Panc1 (cell line): ENCODE measurements at regions not wholly inside any gene's neighbourhood (a gene's known extent, or its start where the extent isn't known, plus 50 kb on each side); places are given as distances from the start of the nearest gene placed in this dataset.

Experiments
- ATAC-seq: fragments of 200-7000 bp; cut with Tn5 transposase; 2 replicates; pipeline ENCODE4 v1.9.1; 2020; ENCODE audit warnings: mild to moderate bottlenecking, moderate library complexity
- BruUV-seq: library from RNA; stranded (reverse); fragments of 400-500 nt; replicated peaks from 2 replicates; lab custom pipeline; 2021; lab: Mats Ljungman, UMichigan
- CTCF ChIA-PET: fragments of 300-600 bp; sonication (Branson Sonifier 250); formaldehyde crosslinking; loops from one replicate; lab custom pipeline; 2022; ENCODE audit warnings: antibody characterized with exemption; lab: Charles Lee
- POLR2A ChIA-PET: fragments of 300-600 bp; sonication (Branson Sonifier 250); formaldehyde crosslinking; loops from one replicate; lab custom pipeline; 2022; ENCODE audit warnings: antibody characterized with exemption; lab: Charles Lee
- DNase-seq: peaks from one replicate; pipeline ENCODE4 v3.0.0-alpha.2; 2010; ENCODE audit warnings: low read depth, low spot score
- H3K27ac ChIP-seq: 2 replicates; pipeline ENCODE4 v1.5.1; 2011; ENCODE audit warnings: mild to moderate bottlenecking, low read length, inconsistent platforms
- H3K27me3 ChIP-seq: fragments of 200-500 bp; sonication (Bioruptor generic); 2 replicates; pipeline ENCODE4 v1.6.0; 2014; ENCODE audit warnings: low read length, inconsistent platforms; ENCODE audit not compliant: control insufficient read depth, insufficient read depth
- H3K36me3 ChIP-seq: fragments of 200-500 bp; sonication (Bioruptor generic); 2 replicates; pipeline ENCODE4 v1.5.1; 2014; ENCODE audit warnings: inconsistent platforms, mild to moderate bottlenecking, low read length, moderate library complexity; ENCODE audit not compliant: control insufficient read depth, insufficient read depth
- H3K4me1 ChIP-seq: 2 replicates; pipeline ENCODE4 v1.5.1; 2011; ENCODE audit warnings: inconsistent platforms, mild to moderate bottlenecking, low read length, moderate library complexity; ENCODE audit not compliant: control insufficient read depth, insufficient read depth
- H3K4me3 ChIP-seq, 2 experiments: 2 replicates each; pipeline ENCODE4 v1.5.1; 2011 to 2012; ENCODE audit warnings: low read depth in 2 of 2, low read length in 2 of 2, mild to moderate bottlenecking in 2 of 2, inconsistent platforms in 1 of 2, moderate library complexity in 1 of 2
- H3K9me3 ChIP-seq: fragments of 200-500 bp; sonication (Bioruptor generic); 2 replicates; pipeline ENCODE4 v1.5.1; 2014; ENCODE audit warnings: low read depth, mild to moderate bottlenecking, inconsistent platforms, low read length, moderate library complexity; ENCODE audit not compliant: control insufficient read depth, insufficient read depth
- POLR2AphosphoS5 ChIP-seq: IDR thresholded peaks from 2 replicates; pipeline ENCODE4 v1.6.1; 2012; ENCODE audit warnings: mild to moderate bottlenecking, low read depth, low read length, moderate library complexity
- SIN3A ChIP-seq: IDR thresholded peaks from 2 replicates; pipeline ENCODE4 v1.6.1; 2012; ENCODE audit warnings: low read depth, mild to moderate bottlenecking, low read length, moderate library complexity, borderline replicate concordance; ENCODE audit not compliant: insufficient read depth
- TCF7L2 ChIP-seq: IDR thresholded peaks from 2 replicates; pipeline ENCODE4 v1.6.1; 2011; ENCODE audit warnings: mild to moderate bottlenecking, low read depth, low read length, inconsistent platforms
- in situ Hi-C: cut with HindIII; loops from 2 replicates; pipeline ENCODE4 v1.10.0; 2016; ENCODE audit warnings: low sequenced_read_pairs, low pct_unique_long_range_greater_than_20kb
- intact Hi-C: fragments of 100-400 bp; cut with micrococcal nuclease; formaldehyde crosslinking; loops from one replicate; pipeline ENCODE4 v1.10.0; 2022; ENCODE audit not compliant: unreplicated experiment
- TF ChIP-seq, protein P1 (sequence below): fragments of 450-650 bp; IDR thresholded peaks from 2 replicates; pipeline ENCODE4 v1.5.1; 2017; ENCODE audit warnings: mild to moderate bottlenecking
- TF ChIP-seq, protein P2 (sequence below), 2 experiments: IDR thresholded peaks; 2 replicates each; pipeline ENCODE4 v1.6.1; 2011 to 2012; ENCODE audit warnings: low read depth in 2 of 2, control low read depth in 1 of 2, low read length in 1 of 2, mild to moderate bottlenecking in 1 of 2, moderate library complexity in 1 of 2; ENCODE audit not compliant: insufficient read depth in 1 of 2

DNA sequence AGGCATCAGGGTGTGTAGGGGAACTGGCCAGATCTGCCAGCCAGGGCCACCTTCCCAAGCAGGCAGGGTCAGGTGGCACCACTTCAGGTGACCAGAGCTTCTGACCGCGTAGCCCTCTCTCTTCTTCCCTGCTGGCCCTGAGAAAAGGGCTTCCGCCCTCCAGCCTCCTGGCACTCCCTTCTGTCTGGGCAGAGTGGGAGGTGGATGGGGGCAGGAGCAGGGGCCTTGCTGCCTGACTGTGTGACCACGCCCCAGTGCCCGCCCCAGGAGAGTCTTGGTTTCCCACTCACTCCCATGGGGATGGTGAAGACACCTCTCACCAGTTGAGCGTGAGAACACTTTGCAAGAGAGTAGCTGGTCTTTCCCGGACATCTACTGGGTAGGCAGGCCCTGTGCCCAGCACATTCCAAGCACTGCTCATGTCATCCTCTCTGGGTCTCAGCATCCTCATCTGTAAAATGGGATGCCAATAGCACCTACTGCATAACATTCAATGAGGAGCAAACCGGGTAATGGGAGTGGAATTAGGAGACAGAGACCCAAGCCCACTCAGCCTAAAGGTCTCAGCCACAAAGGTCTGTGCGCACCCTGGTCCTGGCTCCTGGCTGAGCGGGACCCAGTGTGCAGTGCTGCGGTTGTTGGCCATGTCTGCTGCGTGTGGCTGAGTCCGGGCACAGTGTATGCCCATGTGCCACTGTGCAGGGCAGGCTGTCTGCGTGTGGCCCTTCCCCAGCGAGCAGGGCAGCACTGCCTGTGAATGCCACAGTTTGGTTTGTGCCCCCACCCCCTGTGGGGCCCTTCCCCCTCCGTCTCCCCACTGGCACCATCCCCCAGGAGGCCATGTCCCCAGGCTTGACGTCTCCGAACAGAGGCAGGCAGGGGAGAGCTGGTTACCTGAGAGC, 179.1 kb upstream of the IER5L start:
- no TSS peak for BruUV-seq
- ChIA-PET CTCF (no interaction called here), POLR2A (no interaction called here)
- no peaks in the 10 kb centered on the region for H3K36me3 ChIP-seq
- H3K9me3 ChIP-seq = 0 out of 2 replicates have a peak, but pooled peaks cover 4% of the 10 kb centered on the region
- peaks cover 18% of the 10 kb centered on the region for H3K4me1 ChIP-seq
- H3K4me3 ChIP-seq = no peak overlapping the region
- in situ Hi-C loops = no loop called here
- no peak for TF ChIP-seq TCF7L2
- no peak for TF ChIP-seq POLR2AphosphoS5
- TF ChIP-seq, protein P1, sequence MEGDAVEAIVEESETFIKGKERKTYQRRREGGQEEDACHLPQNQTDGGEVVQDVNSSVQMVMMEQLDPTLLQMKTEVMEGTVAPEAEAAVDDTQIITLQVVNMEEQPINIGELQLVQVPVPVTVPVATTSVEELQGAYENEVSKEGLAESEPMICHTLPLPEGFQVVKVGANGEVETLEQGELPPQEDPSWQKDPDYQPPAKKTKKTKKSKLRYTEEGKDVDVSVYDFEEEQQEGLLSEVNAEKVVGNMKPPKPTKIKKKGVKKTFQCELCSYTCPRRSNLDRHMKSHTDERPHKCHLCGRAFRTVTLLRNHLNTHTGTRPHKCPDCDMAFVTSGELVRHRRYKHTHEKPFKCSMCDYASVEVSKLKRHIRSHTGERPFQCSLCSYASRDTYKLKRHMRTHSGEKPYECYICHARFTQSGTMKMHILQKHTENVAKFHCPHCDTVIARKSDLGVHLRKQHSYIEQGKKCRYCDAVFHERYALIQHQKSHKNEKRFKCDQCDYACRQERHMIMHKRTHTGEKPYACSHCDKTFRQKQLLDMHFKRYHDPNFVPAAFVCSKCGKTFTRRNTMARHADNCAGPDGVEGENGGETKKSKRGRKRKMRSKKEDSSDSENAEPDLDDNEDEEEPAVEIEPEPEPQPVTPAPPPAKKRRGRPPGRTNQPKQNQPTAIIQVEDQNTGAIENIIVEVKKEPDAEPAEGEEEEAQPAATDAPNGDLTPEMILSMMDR = no peak
- TF ChIP-seq, protein P2, sequence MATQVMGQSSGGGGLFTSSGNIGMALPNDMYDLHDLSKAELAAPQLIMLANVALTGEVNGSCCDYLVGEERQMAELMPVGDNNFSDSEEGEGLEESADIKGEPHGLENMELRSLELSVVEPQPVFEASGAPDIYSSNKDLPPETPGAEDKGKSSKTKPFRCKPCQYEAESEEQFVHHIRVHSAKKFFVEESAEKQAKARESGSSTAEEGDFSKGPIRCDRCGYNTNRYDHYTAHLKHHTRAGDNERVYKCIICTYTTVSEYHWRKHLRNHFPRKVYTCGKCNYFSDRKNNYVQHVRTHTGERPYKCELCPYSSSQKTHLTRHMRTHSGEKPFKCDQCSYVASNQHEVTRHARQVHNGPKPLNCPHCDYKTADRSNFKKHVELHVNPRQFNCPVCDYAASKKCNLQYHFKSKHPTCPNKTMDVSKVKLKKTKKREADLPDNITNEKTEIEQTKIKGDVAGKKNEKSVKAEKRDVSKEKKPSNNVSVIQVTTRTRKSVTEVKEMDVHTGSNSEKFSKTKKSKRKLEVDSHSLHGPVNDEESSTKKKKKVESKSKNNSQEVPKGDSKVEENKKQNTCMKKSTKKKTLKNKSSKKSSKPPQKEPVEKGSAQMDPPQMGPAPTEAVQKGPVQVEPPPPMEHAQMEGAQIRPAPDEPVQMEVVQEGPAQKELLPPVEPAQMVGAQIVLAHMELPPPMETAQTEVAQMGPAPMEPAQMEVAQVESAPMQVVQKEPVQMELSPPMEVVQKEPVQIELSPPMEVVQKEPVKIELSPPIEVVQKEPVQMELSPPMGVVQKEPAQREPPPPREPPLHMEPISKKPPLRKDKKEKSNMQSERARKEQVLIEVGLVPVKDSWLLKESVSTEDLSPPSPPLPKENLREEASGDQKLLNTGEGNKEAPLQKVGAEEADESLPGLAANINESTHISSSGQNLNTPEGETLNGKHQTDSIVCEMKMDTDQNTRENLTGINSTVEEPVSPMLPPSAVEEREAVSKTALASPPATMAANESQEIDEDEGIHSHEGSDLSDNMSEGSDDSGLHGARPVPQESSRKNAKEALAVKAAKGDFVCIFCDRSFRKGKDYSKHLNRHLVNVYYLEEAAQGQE (IDR thresholded peaks at IDR 0.05; ENCODE audit: insufficient read depth in 1 of 2, low read depth in 2 of 2, low read length in 1 of 2) = no peak
- no peak for TF ChIP-seq SIN3A
- H3K27ac ChIP-seq = peak overlapping the region; percentile 34; the same call in 1 of the 2 replicates
- no peaks in the 10 kb centered on the region for H3K27me3 ChIP-seq
- DNase-seq (no peak), ATAC-seq (no peak)
- intact Hi-C loops = no loop called here

DNA sequence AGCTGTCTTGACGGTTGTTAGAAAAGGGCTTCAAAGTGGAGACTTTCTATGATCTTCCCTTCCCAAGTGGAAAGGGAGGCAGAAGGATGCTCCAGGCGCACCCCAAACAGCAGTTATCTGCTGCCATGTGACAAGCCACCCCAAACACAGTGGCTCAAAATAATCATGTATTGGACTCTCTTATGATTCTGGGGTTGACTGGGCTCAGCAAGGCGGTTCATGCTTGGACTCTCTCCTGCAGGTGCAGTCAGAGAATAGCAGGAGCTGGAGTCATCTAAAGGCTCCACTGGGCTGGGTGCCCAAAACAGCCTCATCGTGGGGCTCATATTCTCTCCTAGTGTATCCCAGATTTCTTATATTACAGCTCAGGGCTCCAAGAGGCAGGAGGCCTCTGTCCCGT, 177.6 kb upstream of the IER5L start:
- BruUV-seq = no TSS peak
- ChIA-PET POLR2A (no interaction called here), CTCF (no interaction called here)
- Histone ChIP-seq H3K9me3 (0 out of 2 replicates have a peak, but pooled peaks cover 4% of the 10 kb centered on the region), H3K4me3 (no peak overlapping the region), H3K27me3 (no peaks in the 10 kb centered on the region), H3K36me3 (no peaks in the 10 kb centered on the region), H3K27ac (no peak overlapping the region), H3K4me1 (peaks cover 23% of the 10 kb centered on the region)
- ATAC-seq (no peak), DNase-seq (no peak)
- TF ChIP-seq, protein P1 = no peak
- no peak for TF ChIP-seq TCF7L2
- TF ChIP-seq, protein P2 (IDR thresholded peaks at IDR 0.05; ENCODE audit: insufficient read depth in 1 of 2, low read depth in 2 of 2, low read length in 1 of 2) = no peak
- TF ChIP-seq POLR2AphosphoS5 = no peak
- no peak for TF ChIP-seq SIN3A
- in situ Hi-C loops = no loop called here
- intact Hi-C loops = no loop called here
